H9 (cell line): ENCODE measurements at regions not wholly inside any gene's neighbourhood (a gene's known extent, or its start where the extent isn't known, plus 50 kb on each side); places are given as distances from the start of the nearest gene placed in this dataset.

ENCODE experiments used
- DNase-seq: peaks from one replicate; pipeline ENCODE4 v3.0.0-alpha.2; 2017
- H2AFZ ChIP-seq: one replicate; pipeline ENCODE4 v1.6.1; 2013; ENCODE audit warnings: mild to moderate bottlenecking, low read length, control low read depth, moderate library complexity
- H2AK5ac ChIP-seq: 2 replicates; pipeline ENCODE4 v1.6.1; 2013; ENCODE audit warnings: low read length, control low read depth, mixed read lengths; ENCODE audit not compliant: insufficient read length
- H2BK120ac ChIP-seq: one replicate; pipeline ENCODE4 v1.6.1; 2013; ENCODE audit warnings: low read depth, mild to moderate bottlenecking, low read length, control low read depth, inconsistent platforms; ENCODE audit not compliant: poor library complexity, severe bottlenecking
- H2BK12ac ChIP-seq: 2 replicates; pipeline ENCODE4 v1.6.1; 2013; ENCODE audit warnings: low read length, control low read depth, mixed read lengths, low read depth; ENCODE audit not compliant: insufficient read length
- H2BK15ac ChIP-seq: 2 replicates; pipeline ENCODE4 v1.6.1; 2013; ENCODE audit warnings: low read depth, low read length, control low read depth
- H2BK20ac ChIP-seq: one replicate; pipeline ENCODE4 v1.6.1; 2013; ENCODE audit warnings: low read depth, mild to moderate bottlenecking, low read length, control low read depth, inconsistent platforms; ENCODE audit not compliant: poor library complexity, severe bottlenecking
- H2BK5ac ChIP-seq: 2 replicates; pipeline ENCODE4 v1.6.1; 2013; ENCODE audit warnings: low read length, control low read depth, mixed read lengths; ENCODE audit not compliant: insufficient read length
- H3K14ac ChIP-seq: 2 replicates; pipeline ENCODE4 v1.6.1; 2013; ENCODE audit warnings: low read length, control low read depth; ENCODE audit not compliant: insufficient read depth
- H3K18ac ChIP-seq: 2 replicates; pipeline ENCODE4 v1.6.1; 2013; ENCODE audit warnings: low read depth, mild to moderate bottlenecking, mixed read lengths, low read length, control low read depth; ENCODE audit not compliant: insufficient read length
- H3K23ac ChIP-seq: 2 replicates; pipeline ENCODE4 v1.6.1; 2013; ENCODE audit warnings: low read length, control low read depth, mixed read lengths, low read depth; ENCODE audit not compliant: insufficient read length
- H3K23me2 ChIP-seq: 2 replicates; pipeline ENCODE4 v1.6.1; 2013; ENCODE audit warnings: low read depth, mild to moderate bottlenecking, mixed read lengths, low read length, control low read depth; ENCODE audit not compliant: insufficient read length, poor library complexity, severe bottlenecking
- H3K27ac ChIP-seq: 2 replicates; pipeline ENCODE4 v1.5.1; 2013; ENCODE audit warnings: low read length, control low read depth, mixed read lengths, low read depth; ENCODE audit not compliant: insufficient read length
- H3K27me3 ChIP-seq: 2 replicates; pipeline ENCODE4 v1.6.1; 2013; ENCODE audit warnings: low read length, control low read depth, inconsistent platforms; ENCODE audit not compliant: insufficient read depth
- H3K4ac ChIP-seq: 2 replicates; pipeline ENCODE4 v1.6.1; 2013; ENCODE audit warnings: low read depth, mild to moderate bottlenecking, control low read depth, inconsistent platforms, low read length, moderate library complexity
- H3K4me1 ChIP-seq: 2 replicates; pipeline ENCODE4 v1.6.1; 2013; ENCODE audit warnings: low read length, control low read depth, inconsistent platforms; ENCODE audit not compliant: insufficient read depth
- H3K4me2 ChIP-seq: 2 replicates; pipeline ENCODE4 v1.6.1; 2013; ENCODE audit warnings: low read length, control low read depth, mixed read lengths; ENCODE audit not compliant: insufficient read length, insufficient read depth
- H3K56ac ChIP-seq: 2 replicates; pipeline ENCODE4 v1.6.1; 2013; ENCODE audit warnings: low read depth, mild to moderate bottlenecking, mixed read lengths, low read length, control low read depth; ENCODE audit not compliant: insufficient read length
- H3K79me1 ChIP-seq: 2 replicates; pipeline ENCODE4 v1.6.1; 2013; ENCODE audit warnings: low read depth, mild to moderate bottlenecking, moderate library complexity, low read length, control low read depth, inconsistent platforms; ENCODE audit not compliant: insufficient read depth, poor library complexity, severe bottlenecking
- H3K79me2 ChIP-seq: 2 replicates; pipeline ENCODE4 v1.6.1; 2013; ENCODE audit warnings: low read length, control low read depth, inconsistent platforms; ENCODE audit not compliant: insufficient read depth
- H3K9ac ChIP-seq: 2 replicates; pipeline ENCODE4 v1.6.1; 2013; ENCODE audit warnings: low read length, control low read depth, mixed read lengths; ENCODE audit not compliant: insufficient read length; ENCODE audit errors: extremely low read depth
- H3K9me3 ChIP-seq: one replicate; pipeline ENCODE4 v1.6.1; 2013; ENCODE audit warnings: low read depth, low read length, inconsistent platforms; ENCODE audit not compliant: control insufficient read depth
- H3T11ph ChIP-seq: one replicate; pipeline ENCODE4 v1.6.1; 2013; ENCODE audit warnings: mild to moderate bottlenecking, low read length, control low read depth, inconsistent platforms
- H4K20me1 ChIP-seq: one replicate; pipeline ENCODE4 v1.6.1; 2013; ENCODE audit not compliant: control insufficient read depth, insufficient read length, insufficient read depth
- H4K5ac ChIP-seq: 2 replicates; pipeline ENCODE4 v1.6.1; 2013; ENCODE audit warnings: low read depth, mild to moderate bottlenecking, mixed read lengths, low read length, control low read depth; ENCODE audit not compliant: insufficient read length
- H4K8ac ChIP-seq: replicated peaks from 2 replicates; pipeline ENCODE4 v1.6.1; 2013; ENCODE audit warnings: low read length, control low read depth, mixed read lengths, low read depth; ENCODE audit not compliant: insufficient read length
- H4K91ac ChIP-seq: 2 replicates; pipeline ENCODE4 v1.6.1; 2013; ENCODE audit warnings: low read depth, mild to moderate bottlenecking, moderate library complexity, mixed read lengths, low read length, control low read depth; ENCODE audit not compliant: insufficient read length
- H3K27ac Mint-ChIP-seq, 3 experiments: 2 replicates in 2 of 3; 3 replicates in 1 of 3; pipeline ENCODE4 v1.8.0; 2020 to 2021; ENCODE audit warnings: mixed read lengths in 3 of 3, mild to moderate bottlenecking in 1 of 3, moderate library complexity in 1 of 3
- H3K27me3 Mint-ChIP-seq: 2 replicates; pipeline ENCODE4 v1.8.0; 2021; ENCODE audit warnings: low read depth, mild to moderate bottlenecking, moderate library complexity, mixed read lengths
- H3K36me3 Mint-ChIP-seq, 3 experiments: 2 replicates in 2 of 3; 3 replicates in 1 of 3; pipeline ENCODE4 v1.8.0; 2020 to 2021; ENCODE audit warnings: low read depth in 3 of 3, mixed read lengths in 3 of 3; ENCODE audit not compliant: insufficient read depth in 1 of 3
- H3K4me1 Mint-ChIP-seq, 2 experiments: 2 replicates each; pipeline ENCODE4 v1.8.0; 2020; ENCODE audit warnings: mixed read lengths in 2 of 2
- H3K4me3 Mint-ChIP-seq, 2 experiments: 2 replicates in 1 of 2; 3 replicates in 1 of 2; pipeline ENCODE4 v1.8.0; 2020 to 2021; ENCODE audit warnings: mild to moderate bottlenecking in 2 of 2, mixed read lengths in 2 of 2, moderate library complexity in 1 of 2
- H3K9me3 Mint-ChIP-seq, 2 experiments: 2 replicates in 1 of 2; 3 replicates in 1 of 2; pipeline ENCODE4 v1.8.0; 2020; ENCODE audit warnings: mild to moderate bottlenecking in 2 of 2, mixed read lengths in 2 of 2, moderate library complexity in 1 of 2
- WGBS: extraction: QIAGEN DNeasy Blood & Tissue Kit; methylation state at CpG from one replicate; pipeline ENCODE4 v1.1.7; 2013; ENCODE audit warnings: missing lambda C conversion rate, low lambda C conversion rate, mixed read lengths; ENCODE audit not compliant: insufficient read length; ENCODE audit errors: extremely low coverage; 5-methylcytosine and 5-hydroxymethylcytosine counted together
- TF ChIP-seq, protein P1 (sequence below): fragments of 200-600 bp; sonication (generic); conservative IDR thresholded peaks from 3 replicates; pipeline ENCODE4 v1.8.0; 2021; ENCODE audit warnings: antibody characterized with exemption, mild to moderate bottlenecking

DNA sequence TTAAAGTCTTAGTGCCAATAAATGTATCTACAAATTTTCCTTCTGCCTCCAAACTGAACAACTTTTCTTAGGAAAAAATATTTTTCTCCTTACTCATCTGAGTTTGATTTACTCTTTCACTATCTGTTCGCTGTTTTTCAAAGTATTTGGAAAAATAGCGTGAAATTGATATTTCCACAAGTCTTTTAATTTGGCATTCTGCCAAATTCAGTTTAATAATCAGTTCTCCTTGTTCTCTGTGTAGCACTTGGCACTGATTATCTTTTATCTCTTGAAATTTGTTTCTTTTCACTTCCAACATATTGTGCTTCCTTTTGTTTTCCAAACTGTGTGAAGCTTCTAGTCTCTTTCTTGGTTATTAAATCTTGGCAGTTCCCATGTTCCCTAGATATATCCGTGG, 559.8 kb downstream of the RPL10L start:
- no peak overlapping the region for H3K4me3 Mint-ChIP-seq
- Histone ChIP-seq H3K14ac (no peak overlapping the region), H3T11ph (no peak overlapping the region), H3K23ac (no peak overlapping the region), H3K9ac (no peak overlapping the region), H3K79me2 (no peaks in the 10 kb centered on the region), H2BK20ac (no peak overlapping the region), H2BK5ac (no peak overlapping the region), H4K5ac (no peak overlapping the region), H3K23me2 (no peaks in the 10 kb centered on the region), H4K8ac (no peak overlapping the region), H3K27ac (no peak overlapping the region), H4K20me1 (no peaks in the 10 kb centered on the region), H4K91ac (no peak overlapping the region), H2AFZ (no peak overlapping the region), H2BK12ac (no peak overlapping the region), H3K79me1 (no peaks in the 10 kb centered on the region), H2BK15ac (no peak overlapping the region), H3K4me1 (no peaks in the 10 kb centered on the region), H2BK120ac (no peak overlapping the region), H3K4me2 (no peak overlapping the region), H2AK5ac (no peak overlapping the region), H3K18ac (no peak overlapping the region), H3K56ac (no peak overlapping the region), H3K27me3 (no peaks in the 10 kb centered on the region), H3K4ac (no peak overlapping the region), H3K9me3 (no peaks in the 10 kb centered on the region)
- peaks cover 5 to 8% of the 10 kb centered on the region in 2 experiments; a peak in 3 of 5 replicates for H3K9me3 Mint-ChIP-seq
- no peaks in the 10 kb centered on the region for H3K27me3 Mint-ChIP-seq
- no CpG with 5 or more reads among the region's 3 CpGs for WGBS
- TF ChIP-seq, protein P1, sequence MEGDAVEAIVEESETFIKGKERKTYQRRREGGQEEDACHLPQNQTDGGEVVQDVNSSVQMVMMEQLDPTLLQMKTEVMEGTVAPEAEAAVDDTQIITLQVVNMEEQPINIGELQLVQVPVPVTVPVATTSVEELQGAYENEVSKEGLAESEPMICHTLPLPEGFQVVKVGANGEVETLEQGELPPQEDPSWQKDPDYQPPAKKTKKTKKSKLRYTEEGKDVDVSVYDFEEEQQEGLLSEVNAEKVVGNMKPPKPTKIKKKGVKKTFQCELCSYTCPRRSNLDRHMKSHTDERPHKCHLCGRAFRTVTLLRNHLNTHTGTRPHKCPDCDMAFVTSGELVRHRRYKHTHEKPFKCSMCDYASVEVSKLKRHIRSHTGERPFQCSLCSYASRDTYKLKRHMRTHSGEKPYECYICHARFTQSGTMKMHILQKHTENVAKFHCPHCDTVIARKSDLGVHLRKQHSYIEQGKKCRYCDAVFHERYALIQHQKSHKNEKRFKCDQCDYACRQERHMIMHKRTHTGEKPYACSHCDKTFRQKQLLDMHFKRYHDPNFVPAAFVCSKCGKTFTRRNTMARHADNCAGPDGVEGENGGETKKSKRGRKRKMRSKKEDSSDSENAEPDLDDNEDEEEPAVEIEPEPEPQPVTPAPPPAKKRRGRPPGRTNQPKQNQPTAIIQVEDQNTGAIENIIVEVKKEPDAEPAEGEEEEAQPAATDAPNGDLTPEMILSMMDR: no peak
- H3K36me3 Mint-ChIP-seq: peaks cover 0 to 2% (median 0%) of the 10 kb centered on the region in 3 experiments; a peak in 1 of 7 replicates
- peaks cover 0 to 4% of the 10 kb centered on the region in 2 experiments; a peak in 2 of 4 replicates for H3K4me1 Mint-ChIP-seq
- no peak overlapping the region for H3K27ac Mint-ChIP-seq
- no peak for DNase-seq
